ENCODE measurements at regions not wholly inside any gene's neighbourhood (a gene's known extent, or its start where the extent isn't known, plus 50 kb on each side); places are given as distances from the start of the nearest gene placed in this dataset.
"Not testable (repeated sequence)": the region's sequence is repeated elsewhere in the genome, so short reads cannot be mapped to it uniquely, and the experiment has no call there.

GRCh38 chr1:5729636-5730145 is 262.5 kb downstream of the NPHP4 start:
- intact Hi-C loops (cut with DNase I; ENCODE audit: low total_unique reads): no loop called here
- no peak overlapping the region for H3K4me3 ChIP-seq (ENCODE audit: low read depth, poor library complexity, severe bottlenecking)
- 80 to 88% methylated on average over 4 of the region's 4 CpGs for WGBS, 2 donors
- DNase-seq (ENCODE audit: low spot score in 2 of 2): no peak
- TF ChIP-seq POLR2A (IDR thresholded peaks at IDR 0.05): no peak
- TF ChIP-seq CTCF (IDR thresholded peaks at IDR 0.05): no peak

- intact Hi-C loops (cut with DNase I; ENCODE audit: low total_unique reads): no loop called here
- DNase-seq (ENCODE audit: low spot score in 2 of 2): no peak
- 82 to 92% methylated on average over 5 of the region's 5 CpGs for WGBS, 2 donors
- no peak overlapping the region for H3K4me3 ChIP-seq (ENCODE audit: low read depth, poor library complexity, severe bottlenecking)
- TF ChIP-seq POLR2A (IDR thresholded peaks at IDR 0.05): no peak
- TF ChIP-seq CTCF (IDR thresholded peaks at IDR 0.05): no peak
Measured at GRCh38 chr1:5728663-5729355, 263.4 kb downstream of the NPHP4 start.

- 78 to 81% methylated on average over 17 of the region's 17 CpGs for WGBS, 2 donors
Measured at GRCh38 chr1:5727871-5728643, 264.2 kb downstream of the NPHP4 start.

GRCh38 chr1:5727191-5727590 is 265.0 kb downstream of the NPHP4 start:
- DNase-seq (ENCODE audit: low spot score in 2 of 2): no peak
- intact Hi-C loops (cut with DNase I; ENCODE audit: low total_unique reads): no loop called here
- TF ChIP-seq POLR2A (IDR thresholded peaks at IDR 0.05) (no peak), CTCF (IDR thresholded peaks at IDR 0.05) (no peak)
- H3K4me3 ChIP-seq (ENCODE audit: low read depth, poor library complexity, severe bottlenecking): no peak overlapping the region

More at GRCh38 chr1:5727871-5728643, 264.2 kb downstream of the NPHP4 start:
- H3K4me3 ChIP-seq (ENCODE audit: low read depth, poor library complexity, severe bottlenecking): no peak overlapping the region
- no peak for TF ChIP-seq POLR2A (IDR thresholded peaks at IDR 0.05)
- no peak for TF ChIP-seq CTCF (IDR thresholded peaks at IDR 0.05)
- DNase-seq (ENCODE audit: low spot score in 2 of 2): no peak
- intact Hi-C loops (cut with DNase I; ENCODE audit: low total_unique reads): no loop called here

GRCh38 chr1:5726586-5727184 is 265.5 kb downstream of the NPHP4 start:
- WGBS, 2 donors: 72 to 77% methylated on average over 13 of the region's 13 CpGs
- DNase-seq (ENCODE audit: low spot score in 2 of 2): peak in 1 of 2 donors; percentile 43
- H3K4me3 ChIP-seq (ENCODE audit: low read depth, poor library complexity, severe bottlenecking); intact Hi-C loops (cut with DNase I; ENCODE audit: low total_unique reads): not testable (repeated sequence)

Measured in lower leg skin (tissue), 4 donors.